ENCODE measurements at regions not wholly inside any gene's neighbourhood (a gene's known extent, or its start where the extent isn't known, plus 50 kb on each side); places are given as distances from the start of the nearest gene placed in this dataset.
"Not testable (repeated sequence)": the region's sequence is repeated elsewhere in the genome, so short reads cannot be mapped to it uniquely, and the experiment has no call there.

GRCh38 chr5:114952876-114953275, 216.8 kb downstream of the TRIM36 start:
- DNase-seq (ENCODE audit: low read depth), result no peak

DNA sequence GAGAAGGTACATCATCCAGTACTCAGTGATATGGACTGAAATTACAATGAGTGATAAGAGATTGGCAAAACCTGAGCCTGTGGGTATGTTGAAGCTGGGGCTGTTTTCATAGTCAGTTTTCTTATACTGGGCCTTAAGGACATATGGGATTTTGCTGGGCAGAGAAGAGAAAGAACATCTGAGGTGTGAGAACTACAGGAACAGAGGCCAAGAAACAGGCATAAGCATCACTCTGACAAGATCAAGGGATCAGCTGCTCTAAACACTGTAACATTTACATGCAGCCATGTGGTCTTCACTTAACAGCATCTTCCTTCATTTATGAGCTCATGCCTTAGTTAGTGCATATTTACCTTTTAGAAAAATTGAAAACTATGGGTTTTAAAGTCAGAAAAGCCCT, 220.0 kb downstream of the TRIM36 start:
- DNase-seq (ENCODE audit: low read depth), result no peak

DNA sequence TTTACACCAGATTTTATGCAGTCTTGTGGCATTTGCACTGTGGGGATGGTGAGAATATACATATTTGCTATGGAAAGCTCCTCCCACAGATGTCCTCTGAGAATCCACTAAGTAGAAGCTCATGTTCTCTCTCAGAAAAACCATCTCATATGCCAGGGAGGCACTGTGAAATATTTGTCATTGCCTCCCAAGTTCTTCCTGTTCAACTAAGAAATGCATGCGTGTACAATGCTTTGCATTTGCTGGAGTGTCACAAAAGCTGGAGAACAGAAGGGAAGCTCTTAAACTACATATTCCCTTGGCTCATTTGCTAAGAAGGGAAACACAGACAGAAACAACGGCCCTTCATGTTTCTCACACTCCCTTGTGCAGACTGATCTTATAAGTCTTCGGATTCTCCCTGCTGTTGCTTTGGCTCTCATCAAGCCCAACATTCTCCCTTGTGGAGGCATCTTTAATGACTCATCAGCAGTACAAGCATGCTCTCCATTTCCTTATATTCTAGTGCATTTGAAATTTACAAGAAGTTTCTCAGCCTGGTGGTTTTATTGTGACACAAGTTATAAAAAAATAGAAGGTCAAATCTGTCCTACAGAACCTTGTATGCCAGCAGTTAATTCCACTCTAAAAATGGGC, 220.6 kb downstream of the TRIM36 start:
- no peak for DNase-seq (ENCODE audit: low read depth)

GRCh38 chr5:114948363-114948762, 221.3 kb downstream of the TRIM36 start:
- DNase-seq (ENCODE audit: low read depth), result no peak

- no peak for DNase-seq (ENCODE audit: low read depth)
These were observed 229.0 kb downstream of the TRIM36 start for GRCh38 chr5:114940709-114941108.

- no peak for DNase-seq (ENCODE audit: low read depth)
These were observed 234.2 kb downstream of the TRIM36 start for GRCh38 chr5:114935490-114935889.

DNA sequence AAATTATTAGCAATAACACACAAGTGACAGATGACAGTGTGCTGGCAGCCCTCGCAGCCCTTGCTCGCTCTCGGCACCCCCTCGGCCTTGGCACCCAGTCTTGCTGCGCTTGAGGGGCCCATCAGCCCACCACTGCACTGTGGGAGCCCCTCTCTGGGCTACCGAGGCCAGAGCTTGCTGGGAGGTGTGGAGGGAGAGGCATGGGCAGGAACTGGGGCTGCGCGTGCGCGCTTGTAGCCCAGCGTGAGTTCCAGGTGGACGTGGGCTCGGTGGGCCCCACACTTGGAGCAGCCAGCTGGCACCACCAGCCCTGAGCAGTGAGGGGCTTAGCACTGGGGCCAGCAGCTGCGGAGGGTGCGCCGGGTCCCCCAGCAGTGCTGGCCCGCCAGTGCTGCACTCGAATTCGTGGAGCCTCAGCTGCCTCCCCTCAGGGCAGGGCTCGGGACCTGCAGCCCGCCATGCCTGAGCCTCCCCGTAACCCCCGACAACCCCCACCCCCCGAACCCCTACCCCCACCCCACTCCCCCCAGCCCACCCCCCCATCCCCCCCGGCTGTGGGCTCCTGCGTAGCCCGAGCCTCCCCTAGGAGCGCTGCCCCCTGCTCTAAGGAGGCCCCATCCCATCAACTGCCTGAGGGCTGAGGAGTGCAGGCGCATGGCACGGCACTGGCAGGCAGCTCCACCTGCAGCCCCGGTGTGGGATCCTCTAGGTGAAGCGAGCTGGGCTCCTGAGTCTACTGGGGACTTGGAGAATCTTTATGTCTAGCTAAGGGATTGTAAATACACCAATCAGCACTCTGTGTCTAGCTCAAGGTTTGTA, 240.9 kb downstream of the TRIM36 start:
- DNase-seq (ENCODE audit: low read depth), result no peak

DNA sequence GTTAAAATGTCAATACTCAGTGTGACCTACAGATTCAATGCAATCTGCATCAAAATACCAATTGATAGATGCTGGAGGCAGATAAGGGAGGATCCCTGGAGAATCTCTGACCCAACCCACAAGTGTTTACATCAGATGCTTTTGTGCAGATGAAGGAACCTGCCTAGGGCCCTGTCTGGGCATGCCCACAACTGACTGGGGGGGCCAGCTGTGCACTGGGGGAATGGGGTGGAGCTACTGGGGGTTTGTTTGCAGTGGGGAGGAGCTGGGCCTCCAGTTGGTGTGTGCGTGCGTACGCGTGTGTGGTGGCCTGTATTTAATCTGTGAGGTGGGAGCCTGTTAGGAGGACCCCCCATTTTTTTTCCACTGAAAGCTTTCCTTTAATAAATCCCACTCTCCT, 244.9 kb downstream of the TRIM36 start:
- no peak for DNase-seq (ENCODE audit: low read depth)

DNA sequence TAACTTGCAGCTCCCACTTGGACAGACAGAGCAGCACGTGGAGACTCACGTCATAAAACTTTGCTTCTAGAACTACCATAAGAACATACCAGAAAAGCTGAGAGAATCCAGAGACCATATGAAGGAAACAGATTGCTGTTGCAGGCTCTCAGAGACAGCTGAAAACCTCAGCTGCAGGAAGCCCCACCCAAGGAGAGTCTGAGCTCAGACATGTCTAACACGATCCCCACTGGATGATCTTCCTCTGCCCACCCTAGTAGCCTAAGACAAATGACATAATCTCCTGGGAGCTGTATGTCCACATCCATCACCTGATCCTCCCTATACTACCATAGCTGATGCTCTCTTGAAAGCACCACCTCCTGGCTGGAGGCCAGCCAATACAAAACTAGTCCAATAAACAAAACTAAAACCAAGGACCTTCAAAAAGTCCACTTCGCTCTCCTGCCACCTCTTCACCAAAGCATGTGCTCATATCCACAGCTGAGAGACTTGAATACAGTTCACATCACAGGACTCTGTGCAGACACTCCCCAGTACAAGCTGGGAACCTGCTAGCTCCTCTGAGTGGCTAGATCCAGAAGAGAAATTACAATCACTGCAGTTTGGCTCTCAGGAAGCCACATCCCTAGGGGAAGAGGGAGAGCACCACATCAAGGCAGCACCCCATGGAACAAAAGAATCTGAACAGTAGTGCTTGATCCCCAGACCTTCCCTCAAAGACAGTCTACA, 257.4 kb downstream of the TRIM36 start:
- DNase-seq (ENCODE audit: low read depth), result no peak

DNA sequence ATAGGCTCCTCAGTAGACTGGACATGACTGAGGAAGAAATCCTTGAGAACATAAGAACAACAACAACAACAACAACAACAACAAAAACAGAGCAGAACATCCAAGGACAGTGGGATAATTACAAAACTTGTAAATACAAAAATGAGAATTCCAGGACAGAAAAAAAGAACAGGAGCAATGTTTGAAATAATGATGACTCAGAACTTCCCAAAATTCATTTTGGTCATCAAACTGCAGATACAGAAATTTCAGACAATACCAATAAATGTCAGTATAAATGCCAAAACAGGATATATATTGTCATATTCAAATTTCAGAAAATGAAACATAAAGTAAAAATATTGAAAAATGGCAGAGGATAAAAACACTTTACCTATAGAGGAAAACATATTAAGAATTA, 259.0 kb downstream of the TRIM36 start:
- no peak for DNase-seq (ENCODE audit: low read depth)

- DNase-seq (ENCODE audit: low read depth), result no peak
These were observed 260.3 kb downstream of the TRIM36 start for GRCh38 chr5:114909424-114909823.

- DNase-seq (ENCODE audit: low read depth), result no peak
These were observed 265.9 kb downstream of the TRIM36 start for GRCh38 chr5:114903767-114904166.

DNA sequence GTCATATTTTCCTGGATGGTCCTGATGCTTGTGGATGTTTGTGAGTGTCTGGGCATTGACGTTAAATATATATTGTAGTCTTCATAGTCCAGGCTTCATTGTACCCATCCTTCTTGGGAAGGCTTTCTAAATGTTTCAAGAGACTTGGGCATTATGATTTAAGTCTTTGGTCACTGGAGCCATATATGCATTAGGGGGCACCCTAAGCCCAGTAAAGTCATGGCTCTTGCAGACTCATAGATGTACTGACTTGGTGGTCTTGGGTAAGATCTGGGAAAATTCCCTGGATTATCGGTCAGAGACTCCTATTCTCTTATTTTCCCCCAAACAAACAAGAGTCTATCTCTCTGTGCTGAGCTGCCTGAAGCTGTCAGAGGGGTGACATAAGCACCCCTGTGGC, 271.1 kb downstream of the TRIM36 start:
- no peak for DNase-seq (ENCODE audit: low read depth)

DNA sequence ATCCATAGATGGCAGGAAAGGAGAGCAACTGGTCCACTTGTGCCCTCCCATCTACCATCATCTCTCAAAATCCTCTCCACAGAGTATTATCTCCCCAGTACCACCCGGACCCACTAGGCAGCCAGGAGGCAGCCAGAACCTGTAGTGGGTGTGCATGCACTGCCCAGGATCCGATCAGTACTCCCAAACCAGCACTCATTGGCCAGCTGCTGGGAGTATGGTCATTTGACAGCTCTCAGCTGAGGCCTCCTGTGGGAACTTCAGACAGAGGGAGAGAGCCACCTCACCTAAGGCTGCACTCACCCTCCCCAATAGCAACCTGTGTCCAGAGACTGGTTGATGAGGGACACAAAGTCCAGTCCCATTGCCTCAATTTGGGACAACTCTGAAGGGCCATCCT, 286.0 kb downstream of the TRIM36 start:
- DNase-seq (ENCODE audit: low read depth), result no peak

GRCh38 chr5:114859438-114859735, 310.3 kb downstream of the TRIM36 start:
- no peak for DNase-seq (ENCODE audit: low read depth)

DNA sequence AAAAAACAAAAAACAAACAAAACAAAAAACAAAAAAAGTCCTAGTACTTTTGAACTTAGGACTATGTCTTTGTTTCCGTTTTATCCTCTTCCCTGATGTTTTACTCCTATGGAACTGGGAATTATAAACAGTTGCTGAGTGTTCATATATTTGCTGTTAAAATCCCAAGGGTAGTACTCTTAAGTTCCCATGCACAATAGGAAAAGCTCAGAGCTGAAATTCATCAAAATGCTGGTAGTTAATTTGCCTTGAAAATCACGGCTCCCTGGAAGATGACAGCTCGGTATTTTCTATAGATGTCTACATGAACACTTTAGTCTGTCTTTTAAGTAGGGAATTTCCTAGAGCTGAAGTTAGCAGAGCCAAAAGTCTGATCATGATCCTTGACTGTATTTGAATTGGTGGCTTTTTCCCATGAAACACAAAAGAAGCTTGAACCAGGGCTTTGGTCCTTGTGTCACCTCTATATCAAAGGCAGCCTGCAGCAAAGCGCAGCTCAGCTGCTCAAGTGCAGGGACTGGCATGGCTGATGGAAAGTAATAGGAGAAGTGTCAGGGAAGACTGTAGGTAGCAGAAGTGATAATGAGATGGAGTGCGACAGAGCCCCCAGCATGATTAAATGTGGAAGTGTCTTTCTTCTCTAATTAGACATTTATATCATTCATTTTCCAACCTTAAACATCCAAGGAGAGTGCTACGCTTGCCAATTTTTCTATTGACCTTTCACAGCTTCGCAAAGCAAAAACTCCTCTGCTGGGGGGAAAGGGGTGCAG, 310.9 kb downstream of the TRIM36 start:
- DNase-seq (ENCODE audit: low read depth), result no peak

GRCh38 chr5:114857941-114858551, 311.7 kb downstream of the TRIM36 start:
- no peak for DNase-seq (ENCODE audit: low read depth)

GRCh38 chr5:114844711-114845110, 325.0 kb downstream of the TRIM36 start:
- not testable (repeated sequence) for DNase-seq (ENCODE audit: low read depth)

DNA sequence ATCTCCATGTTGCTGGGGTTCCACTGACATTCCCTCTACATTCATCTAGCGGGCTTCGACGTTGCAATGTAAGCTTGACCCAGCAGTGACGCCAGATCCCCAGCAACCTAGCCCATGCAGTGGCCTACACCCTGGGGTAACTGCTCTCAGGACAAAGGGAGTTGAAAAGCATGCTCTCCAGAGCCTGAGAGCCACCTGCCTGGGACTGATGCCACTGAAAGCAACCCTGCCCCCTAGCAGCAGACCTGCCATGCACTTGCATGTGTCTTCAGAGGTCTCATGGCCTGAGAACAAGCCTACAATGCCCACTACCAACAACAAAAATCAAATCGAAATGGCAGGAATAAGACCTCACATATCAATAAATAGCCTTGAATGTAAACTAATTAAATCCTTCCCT, 330.3 kb downstream of the TRIM36 start:
- no peak for DNase-seq (ENCODE audit: low read depth)

DNA sequence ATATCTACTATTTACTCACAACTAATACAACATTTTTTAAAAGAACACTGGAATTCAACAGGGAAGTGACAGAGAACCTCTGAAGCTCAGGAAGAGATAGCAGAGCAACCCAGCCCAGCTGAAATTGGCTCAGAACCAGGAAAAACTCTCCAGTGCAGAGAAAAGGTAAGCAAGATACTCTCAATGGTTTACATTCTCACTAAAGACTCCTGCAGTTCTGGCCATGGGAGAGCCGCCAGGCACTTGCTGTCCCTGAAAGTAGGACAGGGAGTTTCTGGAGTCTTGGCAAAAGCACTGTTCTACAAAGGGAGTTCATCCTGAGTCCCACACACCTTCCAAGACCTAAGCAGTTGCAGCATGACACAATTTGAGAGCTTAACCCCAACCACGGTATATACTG, 330.8 kb downstream of the TRIM36 start:
- DNase-seq (ENCODE audit: low read depth), result no peak

- DNase-seq (ENCODE audit: low read depth), result no peak
These were observed 339.6 kb downstream of the TRIM36 start for GRCh38 chr5:114830114-114830513.

DNA sequence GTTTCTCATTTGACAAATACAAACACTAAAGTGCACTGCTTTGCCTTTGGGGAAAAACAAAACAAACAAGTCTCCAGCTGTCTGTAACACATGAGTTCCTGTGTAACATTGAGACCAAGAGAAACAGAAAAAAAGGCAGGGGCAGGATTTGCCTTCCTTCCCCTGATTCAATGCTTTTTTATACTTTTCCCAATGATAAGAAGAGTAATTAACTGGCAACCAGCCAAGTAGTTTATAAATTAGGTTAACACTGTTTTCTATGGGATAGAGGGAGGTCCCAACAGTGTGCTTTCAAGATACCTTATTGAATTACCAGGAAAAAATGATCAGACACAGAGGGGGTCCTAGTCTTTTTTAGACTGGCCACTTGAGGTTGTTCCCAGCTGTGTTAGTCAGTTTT, 346.8 kb downstream of the TRIM36 start:
- DNase-seq (ENCODE audit: low read depth), result no peak
